Fibroblast of skin of right quadriceps (primary cell): ENCODE measurements at regions not wholly inside any gene's neighbourhood (a gene's known extent, or its start where the extent isn't known, plus 50 kb on each side); places are given as distances from the start of the nearest gene placed in this dataset.
A peak's percentile ranks its signal among the peaks of the same experiment; 100 is the strongest.

Source experiments
- DNase-seq: peaks from one replicate; pipeline ENCODE4 v3.0.0-alpha.2; 2013

- DNase-seq = no peak
Observed at GRCh38 chr1:232518349-232518748, 111.6 kb downstream of the SIPA1L2 start.

DNA sequence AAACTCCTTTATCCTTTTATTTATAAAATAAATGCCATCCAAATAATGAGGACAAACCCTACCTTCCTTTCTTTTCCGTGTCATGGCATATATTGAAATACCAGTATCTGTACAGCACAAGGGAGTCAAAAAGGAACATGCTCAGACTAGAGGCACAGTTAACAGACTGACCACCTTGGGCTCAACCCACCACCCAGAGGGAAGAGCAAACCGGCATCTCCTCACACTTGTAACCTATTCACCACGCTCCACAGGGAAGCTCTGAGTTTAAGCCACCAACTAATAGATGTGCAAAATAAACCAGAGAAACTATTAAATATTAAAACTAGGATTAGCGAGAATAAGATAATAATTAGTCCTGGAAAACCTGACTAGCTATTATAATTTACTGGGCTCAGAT lies 112.7 kb downstream of the SIPA1L2 start:
- DNase-seq = no peak

DNA sequence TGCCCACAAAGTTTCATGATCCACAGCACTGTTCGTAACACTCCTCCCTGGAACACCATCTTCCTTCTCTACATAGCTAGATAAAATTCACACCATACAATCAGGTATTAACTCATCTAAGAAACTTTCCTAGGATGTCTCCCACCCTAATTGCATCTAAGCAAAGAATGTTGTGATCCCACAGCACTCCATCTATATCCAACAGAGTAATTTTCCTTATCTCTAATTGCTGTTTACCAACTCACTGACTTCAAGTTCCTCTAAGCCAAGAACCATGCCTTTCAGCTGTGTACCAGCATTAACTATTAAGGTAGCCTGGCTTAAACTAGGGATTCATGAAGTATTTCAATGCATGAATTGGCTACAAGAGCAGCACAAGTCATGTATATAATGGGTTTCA lies 114.2 kb downstream of the SIPA1L2 start:
- no peak for DNase-seq

GRCh38 chr1:232512712-232513111 lies 117.2 kb downstream of the SIPA1L2 start:
- DNase-seq = no peak

DNA sequence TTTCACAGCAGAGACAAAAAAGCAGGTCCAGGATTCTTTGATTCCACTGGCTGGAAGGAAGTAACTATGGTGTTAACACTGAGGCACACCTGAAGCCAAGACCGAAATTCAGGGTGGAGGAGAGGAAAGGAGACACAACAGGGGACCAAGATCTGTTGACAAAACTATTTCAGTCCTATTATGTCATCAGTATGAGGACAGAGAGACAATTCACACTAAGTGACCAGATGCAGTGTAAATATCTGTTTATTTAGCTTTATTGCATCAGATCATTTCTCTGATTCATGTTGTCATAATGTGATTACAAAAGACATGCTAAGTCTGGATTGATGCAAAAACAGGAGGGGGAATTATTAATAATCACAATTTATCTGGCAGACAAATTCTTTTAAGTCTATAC lies 118.8 kb downstream of the SIPA1L2 start:
- no peak for DNase-seq

- DNase-seq = no peak
Observed at GRCh38 chr1:232510367-232511110, 119.4 kb downstream of the SIPA1L2 start.

DNA sequence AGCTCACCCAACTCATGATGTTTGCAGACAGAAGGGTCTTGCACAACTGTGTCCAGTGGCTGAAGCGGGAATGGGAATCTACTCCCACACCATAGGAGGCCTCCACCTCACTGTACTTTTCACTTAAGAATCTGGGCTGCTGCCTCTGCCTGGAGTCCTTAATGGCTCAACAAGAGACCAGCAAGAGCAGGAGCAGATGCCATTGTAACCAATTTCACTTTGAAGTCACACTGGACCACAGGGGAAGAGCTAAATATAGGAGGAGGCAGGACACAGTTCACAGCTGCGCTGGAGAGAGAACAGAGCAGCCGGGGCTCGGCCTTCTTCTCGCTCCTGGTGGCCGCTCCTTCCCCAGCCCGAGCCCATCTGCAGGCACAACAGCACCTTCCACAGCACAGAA lies 120.4 kb downstream of the SIPA1L2 start:
- DNase-seq = no peak

GRCh38 chr1:232508130-232508701 lies 121.7 kb downstream of the SIPA1L2 start:
- no peak for DNase-seq

DNA sequence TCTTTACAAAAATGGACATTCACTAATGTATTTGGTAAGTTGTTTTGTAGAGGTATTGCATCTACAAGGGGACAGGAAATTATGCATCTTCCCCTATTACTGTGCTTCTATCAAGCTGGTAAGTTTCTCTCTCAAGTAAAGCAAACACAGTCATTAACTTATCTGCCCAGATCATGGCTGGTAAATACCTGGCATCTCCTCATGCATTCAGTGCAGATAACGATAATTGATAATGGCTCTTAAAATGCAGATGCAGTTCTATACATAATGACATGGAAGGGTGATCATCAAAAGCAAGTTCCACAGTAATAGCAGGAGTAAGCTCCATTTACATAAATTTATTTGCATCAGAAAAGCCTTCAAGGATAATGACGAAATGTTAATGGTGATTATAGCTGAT lies 122.4 kb downstream of the SIPA1L2 start:
- no peak for DNase-seq

- no peak for DNase-seq
Observed at GRCh38 chr1:232505884-232506283, 124.0 kb downstream of the SIPA1L2 start.

DNA sequence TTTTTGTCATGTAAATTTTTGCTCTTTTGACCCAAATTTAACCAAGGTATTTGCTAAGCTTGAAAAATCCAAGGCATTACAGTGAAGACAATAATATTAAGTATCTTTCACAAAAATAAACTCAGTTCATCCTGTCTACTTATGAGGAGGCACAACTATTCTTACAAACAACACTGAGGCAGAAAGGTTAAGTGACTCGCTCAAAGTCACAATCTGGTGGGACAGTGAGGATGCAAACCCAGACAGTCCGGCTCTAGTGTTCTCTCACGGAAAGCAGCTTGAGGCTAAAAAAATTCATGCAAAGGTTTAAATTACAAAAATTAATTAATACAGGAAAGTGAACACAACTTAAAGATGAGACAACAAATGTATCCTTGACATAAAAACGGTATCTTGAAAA lies 125.3 kb downstream of the SIPA1L2 start:
- no peak for DNase-seq

- no peak for DNase-seq
Observed at GRCh38 chr1:232503497-232503896, 126.4 kb downstream of the SIPA1L2 start.

- DNase-seq = peak; percentile 41
Observed at GRCh38 chr1:232501854-232502253, 128.1 kb downstream of the SIPA1L2 start.

GRCh38 chr1:232499188-232499587 lies 130.7 kb downstream of the SIPA1L2 start:
- DNase-seq = no peak

DNA sequence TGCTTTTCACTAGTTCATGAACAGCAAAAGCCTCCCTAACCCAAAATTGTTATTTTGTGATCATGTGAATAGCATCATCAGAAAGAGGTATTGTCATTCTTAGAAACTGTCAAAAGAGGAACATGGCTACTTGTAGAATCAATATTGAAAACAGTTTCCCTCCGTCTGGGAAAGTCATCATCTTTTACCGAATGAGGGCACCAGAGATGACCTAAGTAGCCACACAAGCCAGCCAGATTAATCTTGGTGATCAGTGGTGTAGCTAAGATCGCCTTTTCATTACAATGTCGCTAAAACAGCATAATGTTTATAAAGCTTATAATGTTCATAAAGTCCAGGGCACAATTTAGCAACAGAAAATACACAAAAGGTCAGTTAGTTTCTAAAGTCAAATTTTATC lies 136.1 kb downstream of the SIPA1L2 start:
- DNase-seq = no peak

DNA sequence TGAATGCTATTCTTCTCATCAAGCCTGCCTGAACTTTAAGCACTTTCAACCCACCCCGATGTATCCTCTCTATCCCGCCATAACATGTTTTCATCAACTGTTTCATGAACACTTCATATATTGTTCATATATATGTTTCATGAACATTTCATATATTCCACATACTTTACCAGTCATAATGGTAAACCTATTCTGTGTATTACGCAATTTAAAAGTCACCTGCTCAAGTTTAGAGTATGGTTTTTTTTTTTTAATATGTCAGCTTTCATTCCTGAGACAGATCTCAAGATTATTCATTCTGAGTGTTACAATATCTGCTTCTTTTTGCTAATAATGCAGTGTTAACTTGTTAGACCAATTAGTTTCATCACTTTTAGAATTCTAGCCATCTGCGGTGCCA lies 140.7 kb downstream of the SIPA1L2 start:
- DNase-seq = no peak

DNA sequence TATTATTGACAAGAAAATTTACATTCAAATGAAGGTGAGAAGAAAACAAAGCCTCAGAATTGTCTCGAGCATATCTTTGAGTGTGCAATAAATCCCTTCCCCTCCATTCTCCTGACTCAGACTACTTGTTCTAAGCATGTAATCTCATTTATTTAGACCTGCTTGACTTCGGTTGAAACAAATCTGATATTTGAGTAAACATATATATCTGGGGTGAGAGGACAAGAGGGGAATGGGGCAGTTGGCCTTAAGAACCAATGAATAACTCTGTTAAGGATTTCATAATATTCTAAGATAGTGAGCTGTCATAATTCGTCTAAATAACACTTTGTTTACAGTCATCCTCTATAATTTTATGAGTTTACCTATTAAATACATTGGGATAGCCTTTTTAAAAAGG lies 142.7 kb downstream of the SIPA1L2 start:
- no peak for DNase-seq

DNA sequence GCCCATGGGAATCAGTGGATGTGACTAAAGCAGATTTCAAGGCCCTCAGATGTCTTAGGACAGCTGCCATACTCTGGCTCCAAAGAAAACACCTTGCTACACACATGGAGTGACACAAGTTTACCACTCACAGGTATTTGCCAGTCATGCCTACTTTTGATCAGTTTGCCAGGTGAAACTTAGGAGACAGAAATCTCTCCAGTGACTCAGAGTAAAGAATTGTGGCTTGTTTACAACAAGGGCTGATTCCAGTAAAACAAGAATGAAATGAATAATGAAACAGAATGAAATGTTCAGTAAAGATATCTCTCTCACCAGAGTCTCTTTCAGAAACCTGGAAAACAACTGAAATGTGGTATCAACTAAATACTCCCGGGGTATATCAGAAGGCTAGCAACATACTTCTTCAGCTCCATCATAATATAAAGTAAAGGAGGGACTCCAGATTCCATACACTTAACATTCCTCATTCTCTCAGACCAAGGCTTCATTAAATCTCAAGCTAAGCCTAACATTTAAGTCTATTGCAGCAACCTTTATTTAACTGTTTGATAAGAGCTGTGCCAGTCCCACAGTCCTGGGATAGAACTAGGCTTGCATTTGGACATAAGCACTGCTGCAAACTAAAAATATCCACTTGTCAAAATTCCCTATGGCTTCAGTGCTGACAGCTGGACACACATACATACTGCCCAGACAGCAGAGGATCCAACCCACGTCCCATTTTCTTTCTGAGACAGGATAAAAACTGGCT lies 143.3 kb downstream of the SIPA1L2 start:
- no peak for DNase-seq

- DNase-seq = no peak
Observed at GRCh38 chr1:232486006-232486405, 143.9 kb downstream of the SIPA1L2 start.

GRCh38 chr1:232484856-232485255 lies 145.1 kb downstream of the SIPA1L2 start:
- DNase-seq = peak; percentile 74

- no peak for DNase-seq
Observed at GRCh38 chr1:232483826-232484225, 146.1 kb downstream of the SIPA1L2 start.

DNA sequence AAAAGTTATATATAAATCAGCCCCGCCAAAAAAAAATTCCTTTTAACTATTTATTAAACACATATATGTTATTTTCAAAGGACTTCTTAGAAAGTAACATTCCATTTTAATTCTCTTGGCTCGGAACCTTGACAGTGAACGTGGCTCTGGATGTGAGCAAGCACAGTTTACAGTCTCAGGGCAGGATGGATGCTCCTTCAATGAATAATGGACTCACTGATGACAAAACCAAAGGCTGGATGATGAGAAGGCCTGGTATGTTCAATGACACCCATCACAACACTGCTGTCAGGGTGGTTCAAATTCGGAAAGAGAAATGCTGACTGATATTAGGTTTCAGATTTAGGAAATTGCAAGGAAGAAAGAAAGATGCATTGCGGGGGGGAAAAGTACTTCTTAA lies 148.8 kb downstream of the SIPA1L2 start:
- no peak for DNase-seq

DNA sequence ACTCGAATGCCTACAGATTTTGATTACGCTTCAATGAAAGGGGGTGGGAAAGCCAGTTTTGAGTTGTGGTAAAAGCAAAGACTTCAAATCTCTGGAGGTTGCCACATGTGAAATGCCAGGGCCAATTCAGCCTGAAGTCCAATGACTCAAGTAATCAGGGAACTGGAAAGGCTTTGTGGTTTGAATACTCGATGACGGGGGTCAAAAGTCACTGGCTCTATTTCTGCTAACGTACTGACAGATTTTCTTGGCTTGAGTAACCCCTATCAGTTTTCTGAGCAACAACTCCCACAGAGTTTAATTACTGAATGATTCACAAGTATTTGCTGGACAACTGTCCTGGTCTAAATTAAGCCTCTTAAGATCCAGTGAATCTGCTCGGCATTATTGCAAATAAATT lies 152.2 kb downstream of the SIPA1L2 start:
- DNase-seq = peak; percentile 93

GRCh38 chr1:232476538-232476950 lies 153.4 kb downstream of the SIPA1L2 start:
- DNase-seq = no peak
